GM18511 (cell line): ENCODE measurements at regions not wholly inside any gene's neighbourhood (a gene's known extent, or its start where the extent isn't known, plus 50 kb on each side); places are given as distances from the start of the nearest gene placed in this dataset.

Source experiments
- ATAC-seq: cut with Tn5 transposase; IDR thresholded peaks from one replicate; pipeline ENCODE4 v1.9.1; 2021; ENCODE audit warnings: mild to moderate bottlenecking, moderate library complexity; ENCODE audit not compliant: unreplicated experiment

DNA sequence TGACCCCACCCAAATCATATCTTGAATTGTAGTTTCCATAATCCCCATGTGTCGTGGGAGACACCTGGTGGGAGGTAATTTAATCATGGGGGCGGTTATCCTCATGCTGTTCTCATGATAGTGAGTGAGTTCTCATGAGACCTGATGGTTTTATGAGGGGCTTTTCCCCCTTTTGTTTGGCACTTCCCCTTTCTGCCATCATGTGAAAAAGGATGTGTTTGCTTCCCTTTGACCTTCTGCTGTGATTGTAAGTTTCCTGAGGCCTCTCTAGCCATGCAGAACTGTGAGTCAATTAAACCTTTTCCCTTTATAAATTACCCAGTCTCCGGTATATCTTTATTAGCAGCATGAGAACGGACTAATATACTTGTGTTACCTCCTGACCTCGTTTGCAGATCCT is 156.6 kb upstream of the MTNR1B start:
- ATAC-seq: no peak

GRCh38 chr11:92819830-92820229 is 149.6 kb upstream of the MTNR1B start:
- ATAC-seq: no peak

DNA sequence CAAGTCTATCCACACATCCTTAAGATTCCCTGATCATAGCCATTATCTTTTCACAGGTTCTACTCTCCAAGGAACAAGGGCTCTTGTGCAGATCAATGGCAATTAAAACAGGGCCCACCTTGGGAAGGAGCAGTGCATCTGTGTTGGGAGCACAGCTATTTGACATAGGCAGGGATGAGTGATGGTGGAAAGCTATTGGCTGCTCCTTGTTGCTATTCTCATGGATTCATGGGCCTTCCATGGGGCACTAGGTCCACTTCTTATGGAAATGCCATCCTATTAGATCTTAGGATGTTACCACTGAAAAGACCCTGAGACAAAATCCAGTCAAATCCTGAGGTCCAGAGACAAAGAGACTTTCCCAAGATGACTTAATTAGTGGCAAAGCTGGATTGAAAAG is 148.6 kb upstream of the MTNR1B start:
- ATAC-seq: no peak

DNA sequence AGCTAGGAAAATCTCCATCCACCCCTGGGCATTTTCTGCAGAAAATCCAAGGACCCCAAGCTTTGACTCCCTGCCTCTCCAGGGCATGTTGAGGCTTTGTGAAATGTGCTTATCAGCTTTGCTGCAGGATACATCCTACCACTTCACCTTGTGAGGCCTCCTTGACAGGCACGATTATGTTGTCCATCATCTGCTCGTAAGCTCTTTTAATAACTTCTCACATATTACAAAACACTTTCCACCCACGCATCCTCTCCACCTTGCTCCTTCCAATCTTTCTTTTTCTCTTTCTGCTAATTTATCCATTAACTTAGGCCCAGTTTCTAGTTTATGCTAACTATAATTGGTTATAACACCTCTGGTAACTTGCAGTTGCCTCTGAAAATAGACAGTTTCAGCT is 147.0 kb upstream of the MTNR1B start:
- no peak for ATAC-seq

DNA sequence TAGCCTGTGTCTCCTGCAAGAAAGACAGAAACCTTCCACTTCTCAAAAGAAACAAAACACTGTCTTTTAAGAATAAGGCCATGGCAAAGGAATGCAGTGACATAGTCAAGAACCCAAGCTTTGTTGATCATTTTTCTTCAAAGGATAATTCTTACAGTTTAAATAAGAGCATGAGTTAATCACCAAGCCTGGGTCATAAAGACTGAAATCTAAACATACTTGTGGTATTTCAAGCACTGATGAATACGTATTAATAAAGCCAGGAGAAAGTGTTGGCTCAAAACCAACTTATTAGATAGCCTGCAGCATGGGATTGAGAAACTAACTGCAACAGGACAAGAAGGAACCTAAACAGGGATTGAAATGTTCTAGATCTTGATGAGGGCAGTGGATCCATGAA is 143.3 kb upstream of the MTNR1B start:
- ATAC-seq: no peak

DNA sequence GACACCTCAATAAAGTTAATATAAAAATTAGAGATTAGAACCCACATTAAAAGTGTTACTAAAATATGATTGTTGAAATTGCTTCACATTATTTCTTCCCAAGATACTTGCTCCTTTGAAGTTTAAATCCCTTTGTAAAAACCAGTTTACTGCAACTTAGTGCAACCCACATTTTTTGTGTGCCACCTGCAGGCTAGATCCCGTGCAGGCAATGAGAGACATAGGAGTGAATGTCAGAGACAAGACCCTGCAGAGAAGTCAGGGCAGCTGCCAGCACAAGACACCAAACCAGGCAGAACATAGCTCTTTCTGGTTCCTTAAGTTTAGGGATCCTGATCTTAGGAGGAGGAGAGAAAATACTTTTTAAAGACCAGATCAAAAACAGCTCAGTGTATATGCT is 142.8 kb upstream of the MTNR1B start:
- ATAC-seq: no peak

- no peak for ATAC-seq
Measured at GRCh38 chr11:92827132-92827531, 142.3 kb upstream of the MTNR1B start.

GRCh38 chr11:92828556-92828955 is 140.9 kb upstream of the MTNR1B start:
- no peak for ATAC-seq

- no peak for ATAC-seq
Measured at GRCh38 chr11:92829121-92829520, 140.3 kb upstream of the MTNR1B start.

DNA sequence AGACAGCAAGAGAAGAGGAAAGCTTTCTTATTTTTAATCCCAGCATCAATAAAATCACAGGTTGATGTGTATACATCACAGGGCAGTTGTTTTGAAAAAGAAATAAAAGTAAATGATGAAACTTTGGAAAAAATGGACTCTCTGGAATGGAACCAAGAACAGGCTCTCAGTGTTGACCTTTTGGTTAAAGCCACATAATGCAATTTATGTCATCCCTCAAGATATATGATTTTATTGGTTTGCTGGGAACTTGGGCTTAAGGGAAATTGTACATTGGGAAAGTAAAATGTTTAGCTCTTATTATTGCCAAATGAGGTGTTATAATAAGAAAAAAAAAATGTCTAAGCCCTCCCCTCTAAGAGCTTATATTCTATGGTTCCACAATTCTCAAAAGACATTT is 139.8 kb upstream of the MTNR1B start:
- no peak for ATAC-seq

- ATAC-seq: peak; percentile 88
Measured at GRCh38 chr11:92830377-92831155, 138.9 kb upstream of the MTNR1B start.

DNA sequence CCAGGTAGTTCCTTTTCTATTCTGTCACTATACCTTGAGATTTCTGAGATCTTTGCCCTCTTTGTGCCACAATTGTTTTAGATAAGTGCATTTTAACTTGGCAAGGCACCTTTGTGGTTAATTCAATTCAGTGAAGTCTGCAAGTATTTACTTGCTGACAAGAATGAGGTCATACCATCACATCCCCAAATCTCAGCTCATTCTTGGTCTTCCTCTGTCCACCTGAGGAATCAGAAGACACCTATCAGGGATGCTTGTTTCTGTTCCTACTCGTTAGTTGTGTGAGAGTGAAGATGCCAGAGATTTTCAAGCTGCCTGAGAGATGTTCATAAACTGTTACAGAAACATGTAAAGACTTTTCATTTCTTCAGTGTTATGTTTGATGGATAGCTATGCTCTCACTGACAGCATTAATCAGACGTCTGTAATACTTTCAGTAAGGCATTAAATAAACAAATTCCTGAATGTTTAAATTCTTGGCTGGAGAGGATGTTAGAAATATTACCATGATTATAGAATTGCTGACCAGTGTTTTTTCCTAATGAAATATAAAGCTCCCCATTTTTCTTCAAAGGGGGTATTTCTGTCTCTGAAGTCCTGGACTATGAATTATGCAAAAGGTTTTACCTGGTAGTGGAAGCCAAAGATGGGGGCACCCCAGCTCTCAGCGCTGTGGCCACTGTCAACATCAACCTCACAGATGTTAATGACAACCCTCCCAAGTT is 135.0 kb upstream of the MTNR1B start:
- no peak for ATAC-seq

GRCh38 chr11:92837595-92837994 is 131.9 kb upstream of the MTNR1B start:
- no peak for ATAC-seq

GRCh38 chr11:92838759-92839310 is 130.6 kb upstream of the MTNR1B start:
- no peak for ATAC-seq

- no peak for ATAC-seq
Measured at GRCh38 chr11:92839450-92839849, 130.0 kb upstream of the MTNR1B start.

DNA sequence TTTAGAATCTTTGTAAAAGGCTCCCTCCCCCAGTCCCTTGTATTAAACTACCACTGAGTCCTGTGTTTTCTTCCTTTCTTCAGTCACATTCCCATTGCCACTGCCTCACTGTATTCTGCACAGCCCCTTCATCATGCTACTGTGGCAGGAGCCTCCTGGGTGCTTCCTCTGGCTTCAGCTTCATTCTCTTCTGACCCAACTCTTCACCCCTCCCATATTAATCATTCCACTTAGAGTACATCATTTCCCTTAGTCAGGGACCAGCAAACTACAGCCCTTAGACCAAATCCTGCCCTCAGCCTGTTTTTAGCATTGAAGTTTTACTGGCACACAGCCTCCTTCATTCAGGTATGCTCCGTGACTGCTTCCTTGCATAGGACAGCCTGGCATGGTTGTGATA is 127.7 kb upstream of the MTNR1B start:
- no peak for ATAC-seq

DNA sequence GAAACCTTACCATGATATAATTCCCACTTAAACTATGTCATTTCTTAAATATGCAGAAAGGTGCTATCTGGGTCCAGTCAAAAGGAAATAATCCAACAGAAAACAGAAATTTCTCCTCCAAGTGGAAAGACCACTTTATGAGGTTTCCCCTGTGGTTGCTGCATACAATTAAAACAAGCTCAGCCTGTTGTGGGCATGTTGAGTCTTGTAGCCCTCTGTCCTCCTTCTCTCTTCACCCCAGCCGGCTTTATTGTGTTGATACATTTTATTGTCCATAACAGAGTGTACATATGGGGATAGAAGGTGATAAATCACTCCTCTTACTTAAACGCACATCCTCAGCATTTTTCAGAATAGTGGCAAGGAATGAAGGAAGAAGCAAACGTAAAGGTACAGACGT is 126.0 kb upstream of the MTNR1B start:
- ATAC-seq: no peak

DNA sequence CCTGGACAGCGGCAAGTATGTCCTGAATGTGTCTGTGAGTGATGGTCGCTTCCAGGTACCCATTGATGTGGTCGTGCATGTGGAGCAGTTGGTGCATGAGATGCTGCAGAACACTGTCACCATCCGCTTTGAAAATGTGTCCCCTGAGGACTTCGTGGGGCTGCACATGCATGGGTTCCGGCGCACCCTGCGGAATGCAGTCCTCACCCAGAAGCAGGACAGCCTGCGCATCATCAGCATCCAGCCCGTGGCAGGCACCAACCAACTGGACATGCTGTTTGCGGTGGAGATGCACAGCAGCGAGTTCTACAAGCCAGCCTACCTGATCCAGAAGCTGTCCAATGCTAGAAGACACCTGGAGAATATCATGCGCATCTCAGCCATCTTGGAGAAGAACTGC is 125.3 kb upstream of the MTNR1B start:
- ATAC-seq: no peak

DNA sequence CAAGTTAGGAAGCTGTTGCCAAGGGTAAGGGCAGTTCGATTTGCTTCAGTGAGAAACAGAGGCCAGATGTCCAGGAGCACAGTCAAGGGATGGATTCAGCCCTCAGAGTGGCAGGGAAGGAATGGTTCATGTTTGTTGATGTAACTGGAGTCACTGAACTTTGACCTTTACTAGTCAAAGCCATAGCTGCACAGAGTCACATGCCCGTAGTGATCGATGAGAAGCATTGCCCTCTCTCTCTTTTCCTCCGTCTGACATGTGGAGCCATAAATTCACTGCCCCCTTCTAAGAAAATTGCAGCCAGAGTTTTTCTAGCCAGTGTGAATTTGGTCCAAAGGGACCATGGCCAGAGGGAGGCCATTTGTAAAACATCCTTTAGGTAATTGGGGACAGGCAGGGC is 124.1 kb upstream of the MTNR1B start:
- no peak for ATAC-seq

- no peak for ATAC-seq
Measured at GRCh38 chr11:92845805-92846204, 123.6 kb upstream of the MTNR1B start.

- no peak for ATAC-seq
Measured at GRCh38 chr11:92846491-92847125, 122.8 kb upstream of the MTNR1B start.

DNA sequence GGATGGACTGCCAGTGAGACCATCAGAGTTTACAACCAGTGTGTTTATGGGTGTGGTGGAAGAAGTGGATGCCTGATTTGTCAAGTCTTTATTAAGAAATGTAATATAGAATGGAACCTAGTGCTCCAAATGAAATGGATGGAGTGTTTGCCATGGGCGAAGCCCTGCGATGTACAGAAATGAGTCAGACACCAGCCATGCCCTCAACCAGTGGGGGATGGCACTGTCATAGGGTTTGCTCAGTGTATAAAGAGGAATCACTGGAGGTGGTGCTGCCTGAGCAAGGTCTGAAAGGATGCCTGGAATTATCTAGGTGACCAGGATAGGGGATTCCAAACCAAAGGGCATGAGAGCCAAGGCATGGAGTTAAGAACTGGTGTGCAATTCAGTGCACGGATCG is 120.9 kb upstream of the MTNR1B start:
- ATAC-seq: no peak
